ENCODE measurements at regions not wholly inside any gene's neighbourhood (a gene's known extent, or its start where the extent isn't known, plus 50 kb on each side); places are given as distances from the start of the nearest gene placed in this dataset.
"Not testable (repeated sequence)": the region's sequence is repeated elsewhere in the genome, so short reads cannot be mapped to it uniquely, and the experiment has no call there.

DNA sequence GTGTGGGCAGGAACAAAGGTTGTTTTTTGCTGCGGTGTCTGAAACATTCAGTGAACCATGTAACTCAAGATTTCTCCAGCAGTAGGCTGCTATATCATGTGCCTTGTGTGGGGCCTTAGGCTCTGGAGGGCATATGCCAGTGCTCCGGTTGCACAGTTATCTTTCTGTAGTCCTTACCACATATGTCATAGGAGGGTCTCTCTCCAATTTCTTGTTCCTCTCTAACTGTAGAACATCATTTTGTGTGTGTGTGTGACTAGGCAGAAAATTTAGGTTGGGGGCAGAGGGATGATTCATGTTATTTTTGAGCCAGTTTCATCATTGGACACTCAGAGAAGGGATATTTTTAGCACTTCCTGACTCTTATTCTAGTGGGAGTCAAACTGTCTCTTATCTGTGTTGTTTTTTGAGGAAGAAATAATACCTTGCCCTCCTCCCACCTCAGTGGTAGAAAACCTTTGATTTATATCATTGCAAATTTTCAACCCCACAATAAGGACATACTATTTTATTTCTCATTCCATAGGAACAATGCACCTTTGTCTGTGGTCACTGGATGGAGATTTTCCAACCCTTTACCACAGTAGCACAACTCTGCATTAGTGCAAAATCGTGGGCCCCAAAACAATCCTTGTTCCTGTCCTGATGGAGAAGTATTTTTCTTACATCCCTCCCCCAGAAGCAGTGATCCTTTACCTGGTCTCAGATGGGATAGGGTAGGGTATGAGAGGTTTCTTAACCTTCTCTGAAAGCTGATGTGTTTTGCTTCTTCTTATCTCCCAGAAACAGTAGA, 113.9 kb downstream of the CCDC74A start:
- H3K9ac ChIP-seq (ENCODE audit: low read depth, low read length): peak overlapping the region; percentile 45
- H3K4me3 ChIP-seq (ENCODE audit: low read length): peak overlapping the region; percentile 35
- peaks cover 17% of the 10 kb centered on the region for H3K4me1 ChIP-seq (ENCODE audit: control insufficient read depth, insufficient read depth, low read length)
- H3K36me3 ChIP-seq (ENCODE audit: insufficient read depth, low read length): no peaks in the 10 kb centered on the region
- peak overlapping the region; percentile 63 for H3K4me2 ChIP-seq (ENCODE audit: low read length)
- no peaks in the 10 kb centered on the region for H3K27me3 ChIP-seq (ENCODE audit: control insufficient read depth, insufficient read depth, low read length)
- H3K9me3 ChIP-seq (replicated peaks; ENCODE audit: low read length): no peaks in the 10 kb centered on the region

DNA sequence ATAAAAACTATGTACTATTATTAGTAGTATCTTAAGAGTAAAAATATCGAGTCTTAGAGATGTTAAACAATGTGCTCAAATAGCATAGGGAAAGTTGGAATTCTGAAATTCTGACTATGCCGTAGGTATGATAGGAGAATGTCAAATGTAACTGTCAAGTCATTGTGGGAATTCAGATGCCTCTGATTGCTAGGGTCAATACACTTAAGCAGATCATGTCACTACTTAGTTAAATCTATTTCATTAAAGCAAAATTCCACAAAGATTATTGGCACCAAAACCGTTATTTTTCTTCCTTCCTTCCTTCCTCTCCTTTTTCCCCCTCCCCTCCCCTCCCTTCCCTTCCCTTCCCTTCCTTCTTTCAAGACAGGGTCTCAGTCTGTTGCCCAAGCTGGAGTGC, 115.5 kb downstream of the CCDC74A start:
- H3K4me1 ChIP-seq (ENCODE audit: control insufficient read depth, insufficient read depth, low read length): peaks cover 17% of the 10 kb centered on the region
- not testable (repeated sequence) for H3K4me2 ChIP-seq (ENCODE audit: low read length); H3K9me3 ChIP-seq (replicated peaks; ENCODE audit: low read length); H3K27me3 ChIP-seq (ENCODE audit: control insufficient read depth, insufficient read depth, low read length); H3K9ac ChIP-seq (ENCODE audit: low read depth, low read length); H3K4me3 ChIP-seq (ENCODE audit: low read length); H3K36me3 ChIP-seq (ENCODE audit: insufficient read depth, low read length)

GRCh38 chr2:131645177-131645765, 117.6 kb downstream of the CCDC74A start:
- Histone ChIP-seq H3K4me1 (ENCODE audit: control insufficient read depth, insufficient read depth, low read length) (peaks cover 17% of the 10 kb centered on the region), H3K9me3 (replicated peaks; ENCODE audit: low read length) (no peaks in the 10 kb centered on the region), H3K27me3 (ENCODE audit: control insufficient read depth, insufficient read depth, low read length) (peaks cover 10% of the 10 kb centered on the region), H3K4me3 (ENCODE audit: low read length) (no peak overlapping the region), H3K9ac (ENCODE audit: low read depth, low read length) (no peak overlapping the region), H3K4me2 (ENCODE audit: low read length) (no peak overlapping the region), H3K36me3 (ENCODE audit: insufficient read depth, low read length) (no peaks in the 10 kb centered on the region)

DNA sequence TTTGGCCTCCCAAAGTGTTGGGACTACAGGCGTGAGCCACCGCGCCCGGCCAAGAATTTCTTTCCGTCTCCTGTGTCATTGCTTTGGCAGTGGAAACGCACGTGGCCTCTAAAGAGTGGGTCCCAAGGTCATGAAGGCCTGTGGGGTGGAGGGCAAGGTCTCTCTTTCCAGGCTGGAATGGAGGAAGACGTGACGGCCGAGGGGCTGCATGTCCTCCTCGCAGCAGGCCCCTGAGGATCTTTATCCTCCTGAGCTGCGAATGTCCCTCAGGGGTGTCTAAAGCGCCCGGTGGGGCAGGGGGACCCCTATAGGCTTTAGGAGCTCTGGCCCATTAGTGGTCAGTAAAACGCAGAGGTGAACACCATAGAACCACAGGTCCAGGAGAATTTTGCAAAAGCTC, 118.5 kb downstream of the CCDC74A start:
- H3K9me3 ChIP-seq (replicated peaks; ENCODE audit: low read length); H3K36me3 ChIP-seq (ENCODE audit: insufficient read depth, low read length); H3K4me3 ChIP-seq (ENCODE audit: low read length); H3K4me1 ChIP-seq (ENCODE audit: control insufficient read depth, insufficient read depth, low read length); H3K4me2 ChIP-seq (ENCODE audit: low read length); H3K9ac ChIP-seq (ENCODE audit: low read depth, low read length): not testable (repeated sequence)
- H3K27me3 ChIP-seq (ENCODE audit: control insufficient read depth, insufficient read depth, low read length): peaks cover 10% of the 10 kb centered on the region

- Histone ChIP-seq H3K9ac (ENCODE audit: low read depth, low read length) (no peak overlapping the region), H3K4me2 (ENCODE audit: low read length) (peak overlapping the region; percentile 66), H3K4me3 (ENCODE audit: low read length) (peak overlapping the region; percentile 55), H3K27me3 (ENCODE audit: control insufficient read depth, insufficient read depth, low read length) (peaks cover 10% of the 10 kb centered on the region), H3K36me3 (ENCODE audit: insufficient read depth, low read length) (no peaks in the 10 kb centered on the region), H3K9me3 (replicated peaks; ENCODE audit: low read length) (no peaks in the 10 kb centered on the region), H3K4me1 (ENCODE audit: control insufficient read depth, insufficient read depth, low read length) (peaks cover 4% of the 10 kb centered on the region)
Measured at GRCh38 chr2:131646669-131647297, 119.1 kb downstream of the CCDC74A start.

DNA sequence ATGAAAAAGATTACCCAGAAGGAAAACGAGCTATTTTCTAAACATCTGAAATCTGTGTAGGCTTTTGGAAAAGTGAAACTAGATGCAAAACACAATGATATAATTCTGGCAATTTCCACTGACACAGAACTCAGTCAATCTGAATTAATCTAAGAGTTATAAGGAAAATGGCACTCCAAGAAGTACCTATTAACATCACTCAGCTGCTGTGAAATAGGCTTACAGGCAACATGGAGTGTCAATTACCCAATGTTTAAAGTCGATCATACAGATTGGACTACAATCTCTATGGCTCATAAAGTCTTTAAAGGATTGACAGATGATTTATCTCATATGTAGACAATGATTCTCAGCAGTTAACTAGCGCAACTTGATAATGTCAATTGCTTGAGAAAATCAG, 120.9 kb downstream of the CCDC74A start:
- not testable (repeated sequence) for H3K9ac ChIP-seq (ENCODE audit: low read depth, low read length); H3K4me3 ChIP-seq (ENCODE audit: low read length); H3K4me2 ChIP-seq (ENCODE audit: low read length); H3K4me1 ChIP-seq (ENCODE audit: control insufficient read depth, insufficient read depth, low read length); H3K9me3 ChIP-seq (replicated peaks; ENCODE audit: low read length); H3K36me3 ChIP-seq (ENCODE audit: insufficient read depth, low read length)
- H3K27me3 ChIP-seq (ENCODE audit: control insufficient read depth, insufficient read depth, low read length): peaks cover 10% of the 10 kb centered on the region

DNA sequence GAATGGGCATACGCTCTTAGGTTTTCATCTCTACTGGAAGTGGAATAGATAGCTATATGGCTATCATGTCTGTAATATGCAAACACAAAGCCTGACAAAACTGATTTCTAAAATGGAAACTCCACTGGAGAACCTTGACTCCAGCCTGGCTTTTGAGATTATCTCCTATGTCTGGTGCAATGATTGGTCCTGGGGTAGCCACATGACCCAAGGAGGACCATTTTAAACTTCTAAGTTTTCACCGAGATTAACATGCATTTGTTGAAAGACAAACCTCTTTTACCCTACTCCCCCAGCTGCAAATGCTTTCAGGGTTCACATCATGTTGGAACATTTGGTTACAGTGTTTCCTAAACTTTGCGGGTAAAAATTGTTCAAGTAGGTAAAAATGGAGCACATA, 124.6 kb downstream of the CCDC74A start:
- H3K36me3 ChIP-seq (ENCODE audit: insufficient read depth, low read length); H3K4me3 ChIP-seq (ENCODE audit: low read length); H3K4me1 ChIP-seq (ENCODE audit: control insufficient read depth, insufficient read depth, low read length); H3K9me3 ChIP-seq (replicated peaks; ENCODE audit: low read length); H3K9ac ChIP-seq (ENCODE audit: low read depth, low read length); H3K4me2 ChIP-seq (ENCODE audit: low read length): not testable (repeated sequence)
- peaks cover 10% of the 10 kb centered on the region for H3K27me3 ChIP-seq (ENCODE audit: control insufficient read depth, insufficient read depth, low read length)

GRCh38 chr2:131654107-131654506, 126.4 kb downstream of the CCDC74A start:
- H3K4me2 ChIP-seq (ENCODE audit: low read length); H3K4me1 ChIP-seq (ENCODE audit: control insufficient read depth, insufficient read depth, low read length); H3K4me3 ChIP-seq (ENCODE audit: low read length); H3K9ac ChIP-seq (ENCODE audit: low read depth, low read length); H3K27me3 ChIP-seq (ENCODE audit: control insufficient read depth, insufficient read depth, low read length); H3K9me3 ChIP-seq (replicated peaks; ENCODE audit: low read length); H3K36me3 ChIP-seq (ENCODE audit: insufficient read depth, low read length): not testable (repeated sequence)

DNA sequence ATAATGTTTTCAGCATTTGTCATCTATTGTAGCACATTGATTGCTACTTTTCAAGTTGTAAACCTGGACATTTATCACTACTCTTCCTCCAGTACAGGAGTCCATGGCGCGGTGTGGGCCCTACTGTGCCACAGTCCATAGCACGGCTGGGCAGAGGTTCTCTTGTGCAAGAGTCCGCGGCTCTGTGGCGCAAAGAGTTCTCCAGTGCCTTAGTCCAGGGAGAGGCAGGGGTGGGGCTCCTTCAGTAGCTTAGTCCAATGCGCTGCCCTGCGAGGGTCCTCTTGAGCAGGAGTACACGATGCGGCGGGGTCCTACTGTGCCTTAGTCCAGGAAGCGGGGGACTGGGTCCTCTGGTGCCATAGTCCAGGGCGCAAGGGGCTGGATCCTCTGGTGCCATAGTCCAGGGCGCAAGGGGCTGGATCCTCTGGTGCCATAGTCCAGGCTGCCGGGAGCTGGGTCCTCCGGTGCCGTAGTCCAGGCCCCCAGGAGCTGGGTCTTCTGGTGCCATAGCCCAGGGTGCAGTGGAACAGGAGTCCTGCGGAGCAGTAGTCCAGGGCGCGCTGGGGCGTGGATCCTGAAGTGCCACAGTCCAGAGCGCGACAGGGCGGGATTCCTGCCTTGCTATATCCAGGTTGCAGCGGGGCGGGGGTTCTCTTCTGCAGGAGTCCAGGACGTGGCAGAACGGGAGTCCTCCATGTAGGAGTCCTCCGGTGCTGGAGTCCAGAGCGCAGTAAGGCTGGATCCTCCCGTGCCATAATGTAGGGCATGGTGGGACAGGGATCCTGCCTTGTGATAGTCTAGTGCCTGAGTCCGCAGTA, 129.3 kb downstream of the CCDC74A start:
- Histone ChIP-seq H3K9ac (ENCODE audit: low read depth, low read length) (no peak overlapping the region), H3K9me3 (replicated peaks; ENCODE audit: low read length) (no peaks in the 10 kb centered on the region), H3K36me3 (ENCODE audit: insufficient read depth, low read length) (no peaks in the 10 kb centered on the region), H3K4me3 (ENCODE audit: low read length) (no peak overlapping the region), H3K27me3 (ENCODE audit: control insufficient read depth, insufficient read depth, low read length) (peaks cover 3% of the 10 kb centered on the region), H3K4me2 (ENCODE audit: low read length) (no peak overlapping the region), H3K4me1 (ENCODE audit: control insufficient read depth, insufficient read depth, low read length) (no peaks in the 10 kb centered on the region)

DNA sequence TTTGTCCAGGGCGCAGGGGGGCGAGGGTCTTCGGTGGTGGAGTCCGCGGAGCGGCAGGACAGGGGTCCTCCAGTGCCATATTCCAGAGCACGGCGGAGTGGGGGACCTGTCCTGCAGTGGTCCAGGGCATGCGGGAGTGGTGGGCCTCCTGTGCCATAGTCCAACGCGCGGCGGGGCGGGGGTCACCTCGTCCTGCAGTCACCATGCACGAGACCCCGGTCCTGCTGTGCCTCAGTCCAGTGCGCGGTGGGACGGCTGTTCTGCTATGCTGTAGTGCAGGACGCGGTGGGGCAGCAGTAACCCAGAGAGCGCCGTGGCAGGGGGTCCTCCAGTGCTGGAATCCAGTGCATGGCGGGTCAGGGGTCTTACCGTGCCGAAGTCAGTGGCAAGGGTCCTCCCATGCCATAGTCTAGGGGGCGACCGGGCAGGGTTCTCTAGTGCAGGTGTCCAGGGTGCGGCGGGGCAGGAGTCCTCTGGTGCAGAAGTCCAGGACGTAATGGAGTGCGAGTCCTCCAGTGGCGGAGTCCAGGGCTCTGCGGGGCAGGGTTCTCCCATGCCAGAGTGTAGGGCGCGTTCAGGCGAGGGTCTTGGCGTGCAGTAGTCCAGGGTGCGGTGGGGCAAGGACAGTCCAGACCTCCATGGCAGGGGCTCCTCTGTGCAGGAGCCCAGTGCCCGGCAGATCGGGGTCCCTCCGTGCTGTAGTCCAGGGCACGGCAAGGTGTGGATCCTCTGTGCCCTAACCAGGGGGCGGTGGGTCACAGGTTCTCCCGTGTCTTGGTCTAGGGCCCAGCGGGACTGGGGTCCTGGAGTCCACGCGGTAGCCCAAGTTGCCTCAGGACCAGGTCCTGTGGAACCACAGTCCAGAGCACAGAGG, 130.4 kb downstream of the CCDC74A start:
- Histone ChIP-seq H3K9ac (ENCODE audit: low read depth, low read length) (no peak overlapping the region), H3K9me3 (replicated peaks; ENCODE audit: low read length) (no peaks in the 10 kb centered on the region), H3K4me2 (ENCODE audit: low read length) (no peak overlapping the region), H3K27me3 (ENCODE audit: control insufficient read depth, insufficient read depth, low read length) (peaks cover 3% of the 10 kb centered on the region), H3K4me3 (ENCODE audit: low read length) (no peak overlapping the region), H3K36me3 (ENCODE audit: insufficient read depth, low read length) (no peaks in the 10 kb centered on the region), H3K4me1 (ENCODE audit: control insufficient read depth, insufficient read depth, low read length) (no peaks in the 10 kb centered on the region)

GRCh38 chr2:131658769-131659131, 131.1 kb downstream of the CCDC74A start:
- H3K4me1 ChIP-seq (ENCODE audit: control insufficient read depth, insufficient read depth, low read length): no peaks in the 10 kb centered on the region

More at GRCh38 chr2:131658769-131659131, 131.1 kb downstream of the CCDC74A start:
- Histone ChIP-seq H3K36me3 (ENCODE audit: insufficient read depth, low read length) (no peaks in the 10 kb centered on the region), H3K9me3 (replicated peaks; ENCODE audit: low read length) (no peaks in the 10 kb centered on the region), H3K27me3 (ENCODE audit: control insufficient read depth, insufficient read depth, low read length) (peaks cover 3% of the 10 kb centered on the region), H3K9ac (ENCODE audit: low read depth, low read length) (no peak overlapping the region), H3K4me3 (ENCODE audit: low read length) (no peak overlapping the region), H3K4me2 (ENCODE audit: low read length) (no peak overlapping the region)
